ENCODE measurements at regions not wholly inside any gene's neighbourhood (a gene's known extent, or its start where the extent isn't known, plus 50 kb on each side); places are given as distances from the start of the nearest gene placed in this dataset.
A peak's percentile ranks its signal among the peaks of the same experiment; 100 is the strongest.

DNA sequence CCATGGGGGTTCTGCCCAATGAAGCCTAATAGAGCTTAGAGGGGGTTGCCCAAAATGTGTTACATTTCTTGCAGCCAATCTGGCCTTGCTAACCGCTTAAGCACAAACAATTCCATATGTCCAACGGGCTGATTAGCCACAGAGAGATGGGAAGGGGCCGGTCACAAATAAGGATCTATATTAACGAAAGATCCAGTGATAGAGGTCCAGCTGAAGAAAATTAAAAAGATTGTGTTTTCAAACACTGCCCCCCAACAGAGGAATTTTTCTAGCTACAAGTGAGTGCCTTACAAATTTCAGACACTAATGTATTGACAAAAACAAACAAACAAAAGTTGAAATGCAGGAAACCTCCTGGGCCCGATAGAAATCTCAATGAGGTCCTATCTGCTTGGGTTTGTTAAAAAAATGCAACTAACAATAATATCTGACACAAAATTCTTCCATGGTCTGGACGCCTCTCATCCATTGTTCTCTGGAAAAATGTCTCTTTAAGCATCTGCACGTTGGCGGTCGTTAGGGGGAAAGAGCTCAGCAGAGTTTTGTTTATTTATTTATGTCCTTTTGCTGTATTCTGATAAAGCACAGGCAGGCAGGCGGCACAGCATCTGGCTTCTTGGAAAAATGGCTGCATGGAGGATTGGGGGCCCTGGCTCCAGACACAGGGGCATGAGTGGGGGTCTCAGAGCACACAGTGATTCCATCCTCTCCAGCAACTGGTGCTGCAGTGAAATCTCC lies 402.0 kb downstream of the RPS24 start:
- TF ChIP-seq, protein P1, sequence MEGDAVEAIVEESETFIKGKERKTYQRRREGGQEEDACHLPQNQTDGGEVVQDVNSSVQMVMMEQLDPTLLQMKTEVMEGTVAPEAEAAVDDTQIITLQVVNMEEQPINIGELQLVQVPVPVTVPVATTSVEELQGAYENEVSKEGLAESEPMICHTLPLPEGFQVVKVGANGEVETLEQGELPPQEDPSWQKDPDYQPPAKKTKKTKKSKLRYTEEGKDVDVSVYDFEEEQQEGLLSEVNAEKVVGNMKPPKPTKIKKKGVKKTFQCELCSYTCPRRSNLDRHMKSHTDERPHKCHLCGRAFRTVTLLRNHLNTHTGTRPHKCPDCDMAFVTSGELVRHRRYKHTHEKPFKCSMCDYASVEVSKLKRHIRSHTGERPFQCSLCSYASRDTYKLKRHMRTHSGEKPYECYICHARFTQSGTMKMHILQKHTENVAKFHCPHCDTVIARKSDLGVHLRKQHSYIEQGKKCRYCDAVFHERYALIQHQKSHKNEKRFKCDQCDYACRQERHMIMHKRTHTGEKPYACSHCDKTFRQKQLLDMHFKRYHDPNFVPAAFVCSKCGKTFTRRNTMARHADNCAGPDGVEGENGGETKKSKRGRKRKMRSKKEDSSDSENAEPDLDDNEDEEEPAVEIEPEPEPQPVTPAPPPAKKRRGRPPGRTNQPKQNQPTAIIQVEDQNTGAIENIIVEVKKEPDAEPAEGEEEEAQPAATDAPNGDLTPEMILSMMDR (conservative IDR thresholded peaks at IDR 0.05 in 1 of 2, IDR thresholded peaks at IDR 0.05 in 1 of 2; ENCODE audit: low read depth in 1 of 2, low read length in 2 of 2) = no peak
- TF ChIP-seq EZH2 (IDR thresholded peaks at IDR 0.05; ENCODE audit: low read length, missing control alignments) = no peak
- peak in 1 of 2 donors; percentile 33 for DNase-seq (ENCODE audit: low read depth in 2 of 2)
- no peaks in the 10 kb centered on the region for H3K9me3 ChIP-seq (ENCODE audit: control insufficient read depth, insufficient read depth, low read depth, low read length)
- H3K27ac ChIP-seq (ENCODE audit: insufficient read depth, low read length) = no peak overlapping the region
- no peak overlapping the region for H3K4me3 ChIP-seq (replicated peaks in 1 of 4; ENCODE audit: control extremely low read depth in 1 of 4, insufficient read depth in 1 of 4, low read depth in 3 of 4, low read length in 4 of 4)
- H3K36me3 ChIP-seq (ENCODE audit: control insufficient read depth, insufficient read depth, low read length) = no peaks in the 10 kb centered on the region
- no peak overlapping the region for H3K4me2 ChIP-seq (ENCODE audit: extremely low read depth, insufficient read depth, low read length)
- H3K9ac ChIP-seq (ENCODE audit: insufficient read depth, low read length) = no peak overlapping the region
- no peaks in the 10 kb centered on the region for H3K27me3 ChIP-seq (ENCODE audit: control insufficient read depth, insufficient read depth, low read length)
- H2AFZ ChIP-seq (ENCODE audit: low read length) = no peak overlapping the region
- H3K4me1 ChIP-seq (ENCODE audit: control insufficient read depth, extremely low read depth, insufficient read depth, low read length) = no peaks in the 10 kb centered on the region
- H4K20me1 ChIP-seq (ENCODE audit: control insufficient read depth, extremely low read depth, insufficient read depth, low read length) = no peaks in the 10 kb centered on the region
- no peaks in the 10 kb centered on the region for H3K79me2 ChIP-seq (ENCODE audit: control insufficient read depth, insufficient read depth, low read length)

DNA sequence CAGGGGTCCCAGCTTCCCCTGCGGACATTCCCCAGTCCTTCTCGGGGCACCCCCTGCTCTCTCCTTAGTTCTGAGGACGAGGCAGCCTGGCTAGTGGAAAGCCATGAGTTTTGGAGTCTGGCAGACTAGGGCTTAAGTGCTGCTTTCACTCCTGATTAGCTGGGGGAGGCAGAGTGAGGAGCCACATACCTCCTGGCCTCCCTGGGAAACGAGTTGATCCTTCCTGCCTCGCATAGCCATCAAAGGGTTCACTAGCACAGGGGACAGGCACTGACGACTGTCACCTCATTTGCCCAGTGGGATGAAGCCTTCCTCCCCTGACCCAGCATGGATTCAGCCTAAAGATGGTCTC lies 402.5 kb downstream of the RPS24 start:
- Histone ChIP-seq H3K4me3 (replicated peaks in 1 of 4; ENCODE audit: control extremely low read depth in 1 of 4, insufficient read depth in 1 of 4, low read depth in 3 of 4, low read length in 4 of 4) (no peak overlapping the region), H3K9me3 (ENCODE audit: control insufficient read depth, insufficient read depth, low read depth, low read length) (no peaks in the 10 kb centered on the region), H3K4me1 (ENCODE audit: control insufficient read depth, extremely low read depth, insufficient read depth, low read length) (no peaks in the 10 kb centered on the region), H3K36me3 (ENCODE audit: control insufficient read depth, insufficient read depth, low read length) (no peaks in the 10 kb centered on the region), H4K20me1 (ENCODE audit: control insufficient read depth, extremely low read depth, insufficient read depth, low read length) (no peaks in the 10 kb centered on the region), H2AFZ (ENCODE audit: low read length) (no peak overlapping the region), H3K79me2 (ENCODE audit: control insufficient read depth, insufficient read depth, low read length) (no peaks in the 10 kb centered on the region), H3K27me3 (ENCODE audit: control insufficient read depth, insufficient read depth, low read length) (no peaks in the 10 kb centered on the region), H3K27ac (ENCODE audit: insufficient read depth, low read length) (no peak overlapping the region), H3K4me2 (ENCODE audit: extremely low read depth, insufficient read depth, low read length) (no peak overlapping the region), H3K9ac (ENCODE audit: insufficient read depth, low read length) (no peak overlapping the region)
- TF ChIP-seq EZH2 (IDR thresholded peaks at IDR 0.05; ENCODE audit: low read length, missing control alignments) = no peak
- TF ChIP-seq, protein P1 (conservative IDR thresholded peaks at IDR 0.05 in 1 of 2, IDR thresholded peaks at IDR 0.05 in 1 of 2; ENCODE audit: low read depth in 1 of 2, low read length in 2 of 2) = no peak
- DNase-seq (ENCODE audit: low read depth in 2 of 2) = no peak

DNA sequence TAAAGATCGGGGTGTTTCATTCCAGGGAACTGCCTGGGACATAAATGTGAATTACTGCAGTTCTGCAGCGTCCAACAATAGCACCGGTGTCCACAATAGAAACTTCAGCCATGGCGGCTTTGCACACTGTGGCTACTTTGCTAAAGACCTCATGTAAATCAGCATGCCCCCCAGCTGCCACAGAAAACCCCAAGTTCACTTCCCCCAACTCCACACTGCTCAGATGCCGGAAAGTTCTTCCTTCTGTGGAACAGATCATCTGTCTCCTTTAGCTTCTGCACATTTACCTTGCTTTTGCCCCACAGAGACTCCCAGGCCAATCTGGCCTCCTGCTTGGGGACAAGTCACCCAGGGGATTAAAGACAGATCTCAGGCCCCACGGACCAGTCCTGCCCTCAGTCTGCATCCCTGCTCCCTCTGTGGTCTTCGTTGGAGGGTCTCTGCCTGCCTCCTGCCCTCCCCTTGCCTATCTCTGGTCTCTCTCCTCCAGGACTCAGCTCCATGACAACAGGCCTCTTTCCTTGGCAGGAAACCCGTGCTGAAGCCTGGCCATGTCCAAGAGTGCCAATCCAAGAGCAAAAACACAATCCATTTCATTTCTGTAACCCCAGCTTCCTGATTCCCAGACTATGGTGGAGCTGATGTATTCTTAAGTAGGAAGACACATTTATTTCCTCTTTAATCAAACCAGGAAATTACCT lies 403.2 kb downstream of the RPS24 start:
- Histone ChIP-seq H3K4me3 (replicated peaks in 1 of 4; ENCODE audit: control extremely low read depth in 1 of 4, insufficient read depth in 1 of 4, low read depth in 3 of 4, low read length in 4 of 4) (no peak overlapping the region), H4K20me1 (ENCODE audit: control insufficient read depth, extremely low read depth, insufficient read depth, low read length) (no peaks in the 10 kb centered on the region), H3K9me3 (ENCODE audit: control insufficient read depth, insufficient read depth, low read depth, low read length) (no peaks in the 10 kb centered on the region), H2AFZ (ENCODE audit: low read length) (no peak overlapping the region), H3K36me3 (ENCODE audit: control insufficient read depth, insufficient read depth, low read length) (no peaks in the 10 kb centered on the region), H3K4me2 (ENCODE audit: extremely low read depth, insufficient read depth, low read length) (no peak overlapping the region), H3K4me1 (ENCODE audit: control insufficient read depth, extremely low read depth, insufficient read depth, low read length) (no peaks in the 10 kb centered on the region), H3K9ac (ENCODE audit: insufficient read depth, low read length) (no peak overlapping the region), H3K27ac (ENCODE audit: insufficient read depth, low read length) (no peak overlapping the region), H3K79me2 (ENCODE audit: control insufficient read depth, insufficient read depth, low read length) (no peaks in the 10 kb centered on the region), H3K27me3 (ENCODE audit: control insufficient read depth, insufficient read depth, low read length) (no peaks in the 10 kb centered on the region)
- no peak for DNase-seq (ENCODE audit: low read depth in 2 of 2)
- no peak for TF ChIP-seq EZH2 (IDR thresholded peaks at IDR 0.05; ENCODE audit: low read length, missing control alignments)
- TF ChIP-seq, protein P1 (conservative IDR thresholded peaks at IDR 0.05 in 1 of 2, IDR thresholded peaks at IDR 0.05 in 1 of 2; ENCODE audit: low read depth in 1 of 2, low read length in 2 of 2) = no peak
